GM23248 (cell line): ENCODE measurements at regions not wholly inside any gene's neighbourhood (a gene's known extent, or its start where the extent isn't known, plus 50 kb on each side); places are given as distances from the start of the nearest gene placed in this dataset.

Experiments
- EZH2 ChIP-seq: fragments of 200-600 bp; sonication (generic); IDR thresholded peaks from 2 replicates; pipeline ENCODE4 v1.6.1; 2018; ENCODE audit warnings: antibody characterized with exemption, mild to moderate bottlenecking; ENCODE audit not compliant: insufficient read depth, poor library complexity, severe bottlenecking
- EZH2phosphoT487 ChIP-seq: fragments of 200-600 bp; sonication (generic); IDR thresholded peaks from 2 replicates; pipeline ENCODE4 v1.6.1; 2018; ENCODE audit warnings: antibody characterized with exemption, moderate library complexity, mild to moderate bottlenecking, low read depth; ENCODE audit not compliant: insufficient read depth

GRCh38 chr5:84983093-84983492, 598.4 kb upstream of the EDIL3 start:
- no peak for TF ChIP-seq EZH2phosphoT487
- no peak for TF ChIP-seq EZH2
